GM13976 (cell line): ENCODE measurements at regions not wholly inside any gene's neighbourhood (a gene's known extent, or its start where the extent isn't known, plus 50 kb on each side); places are given as distances from the start of the nearest gene placed in this dataset.

ENCODE experiments used
- DNase-seq: peaks from one replicate; pipeline ENCODE4 v3.0.0; 2012; ENCODE audit warnings: low spot score
- CTCF ChIP-seq: IDR thresholded peaks from 2 replicates; pipeline ENCODE4 v1.5.1; 2012; ENCODE audit warnings: borderline replicate concordance, mild to moderate bottlenecking; ENCODE audit not compliant: insufficient read depth; ENCODE audit errors: extremely low read depth, missing control alignments, control extremely low read depth
- in situ Hi-C: fragments of 300-500 bp; cut with MboI; formaldehyde crosslinking; loops from one replicate; pipeline ENCODE4 v1.12.0; 2022; ENCODE audit warnings: low sequenced_read_pairs, mixed read lengths, inconsistent platforms; ENCODE audit not compliant: unreplicated experiment

- no peak for TF ChIP-seq CTCF
- DNase-seq, result no peak
- in situ Hi-C loops, result no loop called here
Measured at GRCh38 chr7:21077602-21078001, 290.9 kb upstream of the SP8 start.

- in situ Hi-C loops, result no loop called here
Measured at GRCh38 chr7:21084286-21084685, 297.6 kb upstream of the SP8 start.

GRCh38 chr7:21086688-21087087 lies 300.0 kb upstream of the SP8 start:
- DNase-seq, result no peak
- in situ Hi-C loops, result no loop called here
- no peak for TF ChIP-seq CTCF

More at GRCh38 chr7:21084286-21084685, 297.6 kb upstream of the SP8 start:
- TF ChIP-seq CTCF, result no peak
- no peak for DNase-seq

- DNase-seq, result no peak
- no peak for TF ChIP-seq CTCF
- in situ Hi-C loops, result no loop called here
Measured at GRCh38 chr7:21089653-21090052, 303.0 kb upstream of the SP8 start.

- in situ Hi-C loops, result no loop called here
- TF ChIP-seq CTCF, result no peak
Measured at GRCh38 chr7:21092766-21093702, 306.3 kb upstream of the SP8 start.

GRCh38 chr7:21094589-21094988 lies 307.9 kb upstream of the SP8 start:
- no peak for DNase-seq
- no peak for TF ChIP-seq CTCF
- in situ Hi-C loops, result no loop called here

More at GRCh38 chr7:21092766-21093702, 306.3 kb upstream of the SP8 start:
- DNase-seq, result no peak

GRCh38 chr7:21099432-21099831 lies 312.7 kb upstream of the SP8 start:
- no peak for TF ChIP-seq CTCF

More at GRCh38 chr7:21099432-21099831, 312.7 kb upstream of the SP8 start:
- in situ Hi-C loops, result no loop called here
- no peak for DNase-seq
